GM12873 (cell line): ENCODE measurements at regions not wholly inside any gene's neighbourhood (a gene's known extent, or its start where the extent isn't known, plus 50 kb on each side); places are given as distances from the start of the nearest gene placed in this dataset.

Experiments
- TF ChIP-seq, protein P1 (sequence below): IDR thresholded peaks from 2 replicates; pipeline ENCODE4 v1.5.1; 2012; ENCODE audit warnings: low read depth, mild to moderate bottlenecking, moderate library complexity, low read length, control low read depth; ENCODE audit not compliant: insufficient read depth; ENCODE audit errors: missing control alignments

DNA sequence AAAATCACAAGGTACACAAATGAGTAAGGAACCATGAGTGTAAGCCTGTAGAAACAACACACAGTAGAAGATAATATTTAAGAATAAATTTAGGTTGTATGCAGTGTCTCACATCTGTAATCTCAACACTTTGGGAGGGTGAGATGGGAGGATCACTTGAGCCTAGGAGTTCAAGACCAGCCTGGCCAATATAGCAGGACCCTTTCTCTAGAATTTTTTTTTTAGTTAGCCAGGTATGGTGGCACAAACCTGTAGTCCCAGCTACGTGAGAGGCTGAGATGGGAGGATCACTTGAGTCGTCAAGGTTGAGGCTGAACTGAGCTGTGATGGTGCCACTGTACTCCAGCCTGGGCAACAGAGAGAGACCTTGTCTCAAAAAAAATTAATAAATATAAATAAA lies 401.2 kb upstream of the RORB start:
- TF ChIP-seq, protein P1, sequence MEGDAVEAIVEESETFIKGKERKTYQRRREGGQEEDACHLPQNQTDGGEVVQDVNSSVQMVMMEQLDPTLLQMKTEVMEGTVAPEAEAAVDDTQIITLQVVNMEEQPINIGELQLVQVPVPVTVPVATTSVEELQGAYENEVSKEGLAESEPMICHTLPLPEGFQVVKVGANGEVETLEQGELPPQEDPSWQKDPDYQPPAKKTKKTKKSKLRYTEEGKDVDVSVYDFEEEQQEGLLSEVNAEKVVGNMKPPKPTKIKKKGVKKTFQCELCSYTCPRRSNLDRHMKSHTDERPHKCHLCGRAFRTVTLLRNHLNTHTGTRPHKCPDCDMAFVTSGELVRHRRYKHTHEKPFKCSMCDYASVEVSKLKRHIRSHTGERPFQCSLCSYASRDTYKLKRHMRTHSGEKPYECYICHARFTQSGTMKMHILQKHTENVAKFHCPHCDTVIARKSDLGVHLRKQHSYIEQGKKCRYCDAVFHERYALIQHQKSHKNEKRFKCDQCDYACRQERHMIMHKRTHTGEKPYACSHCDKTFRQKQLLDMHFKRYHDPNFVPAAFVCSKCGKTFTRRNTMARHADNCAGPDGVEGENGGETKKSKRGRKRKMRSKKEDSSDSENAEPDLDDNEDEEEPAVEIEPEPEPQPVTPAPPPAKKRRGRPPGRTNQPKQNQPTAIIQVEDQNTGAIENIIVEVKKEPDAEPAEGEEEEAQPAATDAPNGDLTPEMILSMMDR: no peak

DNA sequence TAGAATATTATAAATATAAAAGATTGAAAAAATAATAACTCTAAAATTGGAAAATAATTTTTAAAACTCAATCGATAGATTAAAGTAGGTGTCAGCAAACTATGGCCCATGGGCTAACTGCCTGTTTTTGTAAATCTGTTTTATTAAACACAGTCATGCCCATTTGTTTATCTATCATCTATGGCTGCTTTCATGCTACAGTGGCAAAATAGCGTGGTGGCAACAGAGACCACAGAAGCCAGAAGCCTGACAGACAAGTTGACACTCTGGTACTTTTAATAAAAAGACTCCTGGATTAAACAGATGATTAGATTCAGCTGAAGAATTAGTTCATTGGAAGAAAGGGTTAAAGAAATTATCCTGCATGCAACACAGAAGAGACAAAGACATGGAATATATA lies 400.7 kb upstream of the RORB start:
- TF ChIP-seq, protein P1: no peak

DNA sequence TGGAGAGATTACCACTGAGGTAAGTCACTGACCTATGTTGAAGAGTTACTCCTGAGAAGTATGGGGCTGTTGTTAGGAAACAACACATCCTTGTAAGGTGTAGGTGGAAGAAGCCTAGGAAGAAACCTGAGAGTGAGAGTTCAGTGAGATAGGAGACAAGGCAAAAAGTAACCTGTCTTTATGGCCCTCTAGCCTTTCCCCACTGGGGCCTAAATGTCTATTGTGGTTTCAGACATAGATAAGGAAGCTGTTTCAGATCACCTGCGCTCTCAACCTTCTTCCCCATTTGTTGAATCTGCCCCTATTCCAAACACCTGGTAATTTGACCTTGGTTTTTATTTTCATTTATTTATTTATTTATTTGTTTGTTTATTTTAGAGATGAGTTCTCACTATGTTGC lies 397.1 kb upstream of the RORB start:
- TF ChIP-seq, protein P1: no peak

DNA sequence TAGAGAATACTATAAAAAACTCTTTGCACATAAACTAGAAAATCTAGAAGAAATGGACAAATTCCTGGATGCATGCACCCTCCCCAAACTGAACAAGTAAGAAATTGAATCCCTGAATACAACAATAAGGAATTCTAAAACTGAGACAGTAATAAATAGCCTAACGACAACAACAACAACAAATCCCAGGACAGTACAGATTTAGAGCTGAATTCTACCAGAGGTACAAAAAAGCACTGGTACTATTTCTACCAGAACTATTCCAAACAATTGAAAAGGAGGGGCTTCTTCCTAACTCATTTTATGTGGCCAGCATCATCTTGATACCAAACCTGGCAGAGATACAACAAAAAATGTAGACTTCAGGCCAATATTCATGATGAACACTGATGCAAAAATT lies 394.4 kb upstream of the RORB start:
- TF ChIP-seq, protein P1: no peak

DNA sequence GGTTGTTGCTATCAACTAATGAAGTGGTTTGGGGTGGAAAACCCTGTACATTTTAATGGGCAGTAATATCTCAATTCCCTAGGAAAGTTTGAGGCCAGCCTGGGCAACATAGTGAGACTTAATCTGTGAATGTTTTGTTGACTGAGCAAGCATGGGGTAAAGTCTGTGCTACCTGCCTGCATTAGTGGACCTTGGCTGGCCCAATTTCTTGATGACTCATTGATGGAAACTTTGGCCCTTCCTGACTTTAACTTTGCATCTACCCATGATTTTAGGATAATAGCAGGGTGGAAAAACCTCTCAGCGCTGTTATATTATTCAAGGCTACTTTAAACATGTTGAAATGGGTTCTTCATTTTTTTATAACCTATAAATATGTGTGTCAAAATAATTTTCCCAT lies 389.4 kb upstream of the RORB start:
- TF ChIP-seq, protein P1: no peak

DNA sequence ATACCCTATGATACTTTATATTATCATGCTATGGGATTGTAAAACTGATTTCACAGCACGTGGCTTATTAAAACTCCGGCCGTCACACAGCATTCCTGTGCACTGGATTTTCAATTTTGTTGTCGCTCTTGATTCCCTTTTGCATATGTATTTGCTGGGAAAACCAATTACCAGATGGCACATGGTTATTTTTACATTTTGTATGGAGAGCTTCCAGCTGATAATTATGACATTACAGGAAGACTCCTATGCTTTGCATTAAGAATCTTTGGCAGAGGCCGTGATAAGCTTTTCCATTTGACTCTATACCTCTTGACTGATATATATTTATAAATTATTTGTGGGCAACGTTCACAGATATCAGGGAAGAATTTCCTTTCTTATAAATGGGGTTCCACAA lies 381.2 kb upstream of the RORB start:
- TF ChIP-seq, protein P1: no peak

DNA sequence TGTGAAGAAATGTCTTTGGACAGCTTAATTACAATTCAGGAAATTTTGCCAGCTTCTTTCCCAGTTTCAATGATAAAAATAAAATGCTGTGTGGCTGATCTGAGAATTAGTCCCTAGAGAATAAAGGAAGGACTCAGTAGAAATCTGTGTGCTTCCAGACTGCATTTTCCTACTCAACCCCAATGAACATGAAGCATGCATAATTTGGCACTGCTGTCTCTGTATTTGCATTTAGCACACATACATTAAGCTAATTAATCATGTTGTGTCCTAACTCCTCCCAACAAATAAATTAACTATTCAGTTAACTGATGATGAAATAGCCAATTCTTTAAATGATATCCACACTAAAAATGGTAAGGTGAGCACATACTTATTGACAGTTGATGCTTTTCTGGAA lies 380.0 kb upstream of the RORB start:
- TF ChIP-seq, protein P1: no peak
